Stimulated activated memory B cell treated with anti-CD40 and anti-IgM and Interleukin-4, amounts not matched to agents 10 μg/mL and 1 μg/mL and 100 μg/mL, for 72 hours (primary cell): ENCODE measurements at regions not wholly inside any gene's neighbourhood (a gene's known extent, or its start where the extent isn't known, plus 50 kb on each side); places are given as distances from the start of the nearest gene placed in this dataset.
"Not testable (repeated sequence)": the region's sequence is repeated elsewhere in the genome, so short reads cannot be mapped to it uniquely, and the experiment has no call there.

Experiments
- ATAC-seq: fragments of 150-1000 bp; cut with Tn5 transposase; 2 replicates; pipeline ENCODE4 v1.10.0; 2021
- H3K27ac Mint-ChIP-seq: one replicate; pipeline ENCODE4 v1.8.0; 2022; ENCODE audit warnings: mild to moderate bottlenecking, mixed read lengths
- H3K27me3 Mint-ChIP-seq: one replicate; pipeline ENCODE4 v1.8.0; 2022; ENCODE audit warnings: mixed read lengths
- H3K36me3 Mint-ChIP-seq: one replicate; pipeline ENCODE4 v1.8.0; 2022; ENCODE audit warnings: mixed read lengths
- H3K4me1 Mint-ChIP-seq: one replicate; pipeline ENCODE4 v1.8.0; 2022; ENCODE audit warnings: mixed read lengths
- H3K4me3 Mint-ChIP-seq: one replicate; pipeline ENCODE4 v1.8.0; 2022; ENCODE audit warnings: mild to moderate bottlenecking, moderate library complexity, mixed read lengths
- H3K9me3 Mint-ChIP-seq: one replicate; pipeline ENCODE4 v1.8.0; 2022; ENCODE audit warnings: mixed read lengths

DNA sequence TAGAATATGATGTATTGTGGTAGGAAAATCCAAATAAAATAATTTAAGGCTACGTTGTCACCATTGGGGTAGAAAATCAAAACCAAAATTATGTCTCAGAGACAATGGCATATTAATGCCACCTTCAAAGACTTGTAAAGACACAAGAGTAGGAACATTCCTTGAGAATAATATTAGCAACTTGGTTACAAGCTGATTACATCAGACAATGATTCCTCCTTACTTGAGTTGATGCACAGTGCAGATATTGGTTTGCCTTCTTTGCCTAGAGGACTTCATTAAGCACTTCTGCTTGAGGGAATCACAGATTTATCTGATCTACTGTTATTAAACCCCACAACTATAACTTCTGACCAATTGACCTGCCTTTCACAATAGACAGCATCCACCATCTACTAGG lies 500.2 kb downstream of the CDH9 start:
- no peaks in the 10 kb centered on the region for H3K27me3 Mint-ChIP-seq
- H3K4me1 Mint-ChIP-seq = no peaks in the 10 kb centered on the region
- no peak overlapping the region for H3K4me3 Mint-ChIP-seq
- H3K27ac Mint-ChIP-seq = no peak overlapping the region
- H3K36me3 Mint-ChIP-seq = no peaks in the 10 kb centered on the region
- ATAC-seq = no peak
- peaks cover 15% of the 10 kb centered on the region for H3K9me3 Mint-ChIP-seq

DNA sequence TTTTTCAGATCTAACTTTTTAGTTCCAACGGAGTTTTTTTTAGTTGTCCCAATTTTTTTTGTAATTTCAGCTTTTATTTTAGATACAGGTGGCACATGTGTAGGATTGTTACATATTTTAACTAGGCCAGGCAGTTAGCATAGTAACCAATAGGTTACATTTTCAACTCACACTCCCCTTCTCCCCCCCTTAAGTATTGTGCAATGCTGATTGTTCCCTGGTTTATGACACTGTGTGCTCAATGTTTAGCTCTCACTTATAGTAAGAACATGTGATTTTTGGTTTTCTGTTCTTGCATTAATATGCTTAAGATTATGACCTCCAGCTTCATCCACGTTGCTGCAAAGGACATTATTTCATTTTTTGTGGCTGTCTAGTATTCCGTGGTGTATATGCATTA lies 503.2 kb downstream of the CDH9 start:
- Mint-ChIP-seq H3K36me3 (no peaks in the 10 kb centered on the region), H3K27me3 (no peaks in the 10 kb centered on the region), H3K4me3 (no peak overlapping the region), H3K4me1 (no peaks in the 10 kb centered on the region), H3K27ac (no peak overlapping the region), H3K9me3 (peaks cover 8% of the 10 kb centered on the region)
- ATAC-seq = no peak

DNA sequence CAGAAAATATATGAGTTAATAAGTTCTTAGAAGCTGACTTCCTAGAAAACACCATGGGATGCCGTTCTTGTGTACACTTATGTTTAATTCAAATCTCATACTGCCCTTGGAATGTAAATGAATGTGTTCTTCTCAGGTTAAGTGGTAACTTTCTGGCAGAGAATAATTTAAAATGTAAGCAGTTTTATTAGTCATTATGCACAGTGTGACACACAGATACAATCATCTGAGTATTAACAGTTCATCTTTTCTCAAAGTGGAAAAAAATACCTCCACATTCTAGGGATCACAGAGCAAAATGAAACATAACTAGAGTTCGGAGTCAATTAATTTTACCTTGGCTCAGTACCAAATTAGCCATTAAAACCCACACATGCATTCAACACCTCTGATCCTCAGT lies 508.1 kb downstream of the CDH9 start:
- H3K36me3 Mint-ChIP-seq = no peaks in the 10 kb centered on the region
- no peak for ATAC-seq
- H3K9me3 Mint-ChIP-seq = peaks cover 3% of the 10 kb centered on the region
- no peaks in the 10 kb centered on the region for H3K4me1 Mint-ChIP-seq
- H3K4me3 Mint-ChIP-seq = no peak overlapping the region
- H3K27me3 Mint-ChIP-seq = no peaks in the 10 kb centered on the region
- no peak overlapping the region for H3K27ac Mint-ChIP-seq

DNA sequence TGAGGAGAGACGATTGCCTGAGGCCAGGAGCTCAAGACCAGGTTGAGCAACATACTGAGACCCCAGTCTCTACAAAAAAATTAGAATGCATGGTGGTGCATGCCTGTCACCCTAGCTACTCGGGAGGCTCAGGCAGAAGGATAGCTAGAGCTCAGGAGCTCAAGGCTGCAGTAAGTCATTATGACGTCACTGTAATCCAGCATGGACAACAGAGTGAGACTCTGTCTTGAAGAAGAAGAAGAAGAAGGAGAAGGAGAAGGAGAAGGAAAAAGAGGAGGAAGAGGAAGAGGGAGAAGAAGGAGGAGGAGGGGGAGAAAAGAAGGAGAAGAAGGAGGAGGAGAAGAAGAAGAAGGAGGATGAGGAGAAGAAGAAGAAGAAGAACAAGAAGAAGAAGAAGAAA lies 519.1 kb downstream of the CDH9 start:
- H3K4me3 Mint-ChIP-seq = no peak overlapping the region
- H3K36me3 Mint-ChIP-seq = no peaks in the 10 kb centered on the region
- no peaks in the 10 kb centered on the region for H3K4me1 Mint-ChIP-seq
- peaks cover 6% of the 10 kb centered on the region for H3K9me3 Mint-ChIP-seq
- ATAC-seq = no peak
- no peak overlapping the region for H3K27ac Mint-ChIP-seq
- H3K27me3 Mint-ChIP-seq = no peaks in the 10 kb centered on the region

DNA sequence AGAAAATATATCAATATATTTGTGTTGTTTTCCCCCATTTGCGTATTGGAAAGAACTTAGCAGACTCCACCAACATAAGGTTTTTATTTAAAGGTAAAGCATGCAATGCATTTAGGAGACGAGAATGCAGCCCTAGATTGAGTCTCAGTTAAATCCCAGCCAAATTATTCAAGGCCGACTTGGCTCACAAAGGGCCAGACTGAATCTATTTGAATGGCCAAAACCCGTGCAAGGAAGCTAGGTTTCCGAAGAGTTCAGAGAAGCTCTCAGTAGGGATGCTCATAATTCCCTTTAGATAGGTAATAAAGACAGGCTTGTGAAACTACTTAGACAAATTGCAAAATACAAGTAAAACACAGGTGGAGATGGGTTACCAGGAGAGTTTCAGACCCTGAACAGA lies 520.3 kb downstream of the CDH9 start:
- ATAC-seq = no peak
- Mint-ChIP-seq H3K27ac (no peak overlapping the region), H3K9me3 (peaks cover 9% of the 10 kb centered on the region), H3K36me3 (no peaks in the 10 kb centered on the region), H3K27me3 (no peaks in the 10 kb centered on the region), H3K4me1 (no peaks in the 10 kb centered on the region), H3K4me3 (no peak overlapping the region)

DNA sequence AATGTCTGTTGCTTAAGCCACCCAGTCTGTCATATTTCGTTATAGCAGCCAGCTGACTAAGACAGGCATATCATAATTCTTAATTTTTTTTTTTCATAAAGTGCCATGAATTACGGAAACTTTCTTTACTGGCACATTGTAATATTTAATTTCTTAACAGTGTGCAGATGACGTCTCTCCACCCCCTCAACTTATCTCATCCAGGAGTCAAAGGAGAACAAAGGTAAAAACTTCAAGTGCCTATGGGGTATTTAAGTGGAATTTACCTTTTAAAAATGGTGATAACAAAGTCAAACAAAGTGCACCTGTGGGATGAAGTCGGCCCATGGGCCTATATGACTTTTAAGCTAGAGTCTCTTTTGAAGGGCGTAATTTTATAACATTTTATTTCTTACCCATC lies 539.4 kb downstream of the CDH9 start:
- Mint-ChIP-seq H3K4me1 (no peaks in the 10 kb centered on the region), H3K36me3 (no peaks in the 10 kb centered on the region), H3K9me3 (peaks cover 9% of the 10 kb centered on the region), H3K4me3 (no peak overlapping the region), H3K27ac (no peak overlapping the region), H3K27me3 (no peaks in the 10 kb centered on the region)
- ATAC-seq = no peak

DNA sequence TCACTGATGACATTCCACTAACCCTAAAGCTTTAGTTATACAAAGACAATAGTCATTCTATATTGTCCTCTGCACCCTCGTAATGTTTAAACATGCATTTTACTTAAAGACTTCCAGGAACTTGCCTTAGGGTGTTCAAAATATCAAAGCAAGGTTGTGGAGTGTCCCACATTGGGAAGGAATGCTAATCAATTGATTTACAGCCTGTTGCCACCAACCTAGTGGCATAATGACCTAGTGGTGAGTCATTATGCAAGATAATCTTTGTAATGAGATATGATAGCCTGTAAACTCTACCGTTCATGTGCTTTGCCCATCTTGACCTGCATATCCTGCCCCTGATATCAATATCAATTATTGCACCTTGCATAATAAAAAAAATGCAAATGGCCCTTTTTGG lies 542.9 kb downstream of the CDH9 start:
- no peak for ATAC-seq
- no peak overlapping the region for H3K4me3 Mint-ChIP-seq
- H3K27me3 Mint-ChIP-seq = no peaks in the 10 kb centered on the region
- H3K9me3 Mint-ChIP-seq = peaks cover 6% of the 10 kb centered on the region
- no peaks in the 10 kb centered on the region for H3K36me3 Mint-ChIP-seq
- H3K27ac Mint-ChIP-seq = no peak overlapping the region
- no peaks in the 10 kb centered on the region for H3K4me1 Mint-ChIP-seq

DNA sequence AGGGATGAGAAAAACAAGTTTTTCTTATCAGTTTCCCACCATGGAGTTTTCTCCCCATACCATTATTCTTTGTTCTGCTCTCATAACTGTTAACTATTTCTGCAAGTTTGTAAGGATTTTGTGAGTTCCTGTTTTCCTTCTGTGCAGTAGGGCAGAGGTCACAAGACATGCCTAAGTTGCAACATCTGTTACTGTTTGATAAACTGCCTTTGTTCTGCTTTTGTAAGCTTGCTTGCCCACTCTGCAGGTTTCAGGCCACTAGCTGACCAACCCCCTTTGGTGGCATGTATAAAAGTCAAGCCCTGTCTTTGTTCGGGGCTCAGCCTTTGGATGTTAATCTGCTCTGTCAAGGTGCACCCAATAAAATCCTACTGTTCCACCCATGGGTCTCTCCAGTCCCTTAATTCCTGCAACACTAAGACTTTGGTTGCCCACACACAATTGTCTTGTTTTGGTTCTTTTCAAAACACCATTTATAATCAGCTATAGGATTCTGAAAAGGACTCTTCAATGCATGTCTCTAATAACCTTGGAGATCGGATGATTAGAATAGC lies 545.4 kb downstream of the CDH9 start:
- no peak for ATAC-seq
- peaks cover 9% of the 10 kb centered on the region for H3K9me3 Mint-ChIP-seq
- H3K4me1 Mint-ChIP-seq = no peaks in the 10 kb centered on the region
- no peak overlapping the region for H3K4me3 Mint-ChIP-seq
- no peak overlapping the region for H3K27ac Mint-ChIP-seq
- no peaks in the 10 kb centered on the region for H3K36me3 Mint-ChIP-seq
- no peaks in the 10 kb centered on the region for H3K27me3 Mint-ChIP-seq

DNA sequence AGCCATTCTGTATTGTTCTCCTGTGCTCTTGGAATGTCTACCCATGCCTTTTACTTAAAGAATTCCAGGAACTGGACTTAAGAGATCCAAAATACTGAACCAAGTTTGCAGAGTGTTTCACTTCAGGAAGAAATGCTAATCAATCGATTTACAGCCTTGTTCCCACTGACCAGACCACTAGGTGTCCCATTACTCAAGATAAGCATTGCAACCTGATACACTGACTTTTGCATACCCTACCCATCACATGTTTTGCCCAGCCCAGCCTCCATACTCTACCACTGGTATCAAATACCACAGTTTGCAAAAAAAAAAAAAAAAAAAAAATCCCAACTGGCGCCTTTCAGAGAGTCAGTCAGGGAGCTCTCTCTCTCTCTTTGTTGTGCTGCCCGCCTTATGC lies 550.8 kb downstream of the CDH9 start:
- Mint-ChIP-seq H3K36me3 (no peaks in the 10 kb centered on the region), H3K4me3 (no peak overlapping the region), H3K27me3 (no peaks in the 10 kb centered on the region), H3K4me1 (no peaks in the 10 kb centered on the region), H3K9me3 (peaks cover 3% of the 10 kb centered on the region), H3K27ac (no peak overlapping the region)
- ATAC-seq = no peak

DNA sequence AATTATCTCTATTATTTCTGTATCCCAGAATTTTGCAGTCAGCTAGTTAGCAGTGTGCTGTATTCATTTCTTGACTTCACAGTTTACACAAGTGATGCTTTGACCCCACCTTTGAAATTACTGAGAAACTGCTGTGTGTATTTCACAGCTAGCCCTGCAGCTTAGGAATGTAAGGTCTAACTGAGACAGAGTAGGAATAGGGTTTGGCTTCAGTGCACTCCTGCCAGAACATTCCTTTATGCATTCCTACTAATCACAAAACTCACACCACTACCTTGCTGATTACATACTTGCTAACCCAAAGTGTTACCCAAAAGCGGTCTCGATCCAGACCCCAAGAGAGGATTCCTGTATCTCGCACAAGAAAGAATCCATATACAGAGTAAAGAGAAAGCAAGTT lies 551.8 kb downstream of the CDH9 start:
- no peaks in the 10 kb centered on the region for H3K27me3 Mint-ChIP-seq
- ATAC-seq = no peak
- no peak overlapping the region for H3K4me3 Mint-ChIP-seq
- no peaks in the 10 kb centered on the region for H3K4me1 Mint-ChIP-seq
- peaks cover 3% of the 10 kb centered on the region for H3K9me3 Mint-ChIP-seq
- H3K36me3 Mint-ChIP-seq = no peaks in the 10 kb centered on the region
- H3K27ac Mint-ChIP-seq = no peak overlapping the region

DNA sequence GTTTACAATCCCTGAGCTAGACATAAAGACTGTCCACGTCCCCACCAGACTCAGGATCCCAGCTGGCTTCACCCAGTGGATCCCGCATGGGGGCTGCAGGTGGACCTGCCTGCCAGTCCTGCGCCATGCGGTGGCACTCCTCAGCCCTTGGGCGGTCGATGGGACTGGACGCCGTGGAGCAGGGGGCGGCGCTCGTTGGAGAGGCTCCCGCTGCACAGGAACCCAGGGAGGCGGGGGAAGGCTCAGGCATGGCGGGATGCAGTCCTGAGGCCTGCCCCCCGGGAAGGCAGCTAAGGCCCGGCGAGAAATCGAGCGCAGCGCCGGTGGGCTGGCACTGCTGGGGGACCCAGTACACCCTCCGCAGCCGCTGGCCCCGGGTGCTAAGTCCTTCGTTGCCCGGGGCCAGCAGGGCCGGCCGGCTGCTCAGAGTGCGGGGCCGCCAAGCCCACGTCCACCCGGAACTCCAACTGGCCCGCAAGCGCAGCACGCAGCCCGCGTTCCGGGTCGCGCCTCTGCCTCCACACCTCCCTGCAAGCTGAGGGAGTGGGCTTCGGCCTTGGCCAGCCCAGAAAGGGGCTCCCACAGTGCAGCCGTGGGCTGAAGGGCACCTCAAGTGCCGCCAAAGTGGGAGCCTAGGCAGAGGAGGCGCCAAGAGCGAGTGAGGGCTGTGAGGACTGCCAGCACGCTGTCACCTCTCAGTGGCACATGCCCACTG lies 553.1 kb downstream of the CDH9 start:
- H3K36me3 Mint-ChIP-seq, H3K27me3 Mint-ChIP-seq, ATAC-seq, H3K4me3 Mint-ChIP-seq, H3K4me1 Mint-ChIP-seq, H3K9me3 Mint-ChIP-seq, H3K27ac Mint-ChIP-seq: not testable (repeated sequence)

DNA sequence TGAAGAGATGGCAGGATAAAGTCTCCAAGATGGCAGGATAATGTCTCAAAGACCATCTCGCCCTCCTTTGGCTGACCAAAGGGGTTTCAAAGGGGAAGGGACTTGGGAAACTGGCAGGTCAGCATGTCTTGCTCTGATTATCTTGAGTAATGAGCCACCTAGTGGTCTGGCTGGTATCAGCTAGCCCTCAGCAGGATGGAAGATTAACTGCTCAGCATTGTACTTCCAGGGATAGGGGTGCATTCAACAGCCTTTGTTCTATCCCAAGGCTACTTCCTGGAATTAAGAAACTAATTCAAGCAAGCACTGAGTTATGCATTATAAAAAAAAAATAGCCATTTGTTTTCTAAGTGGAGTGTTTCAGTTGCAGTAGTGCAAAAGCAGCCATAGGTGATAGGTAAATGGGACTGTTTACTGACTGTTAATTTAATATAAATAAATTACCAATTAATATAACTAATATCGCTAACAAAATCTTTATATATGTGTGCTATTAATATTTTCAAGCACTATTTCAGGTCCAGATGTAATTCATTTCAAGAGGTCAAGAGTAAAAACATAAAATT lies 555.5 kb downstream of the CDH9 start:
- H3K9me3 Mint-ChIP-seq = no peaks in the 10 kb centered on the region
- no peaks in the 10 kb centered on the region for H3K36me3 Mint-ChIP-seq
- no peak overlapping the region for H3K27ac Mint-ChIP-seq
- H3K4me3 Mint-ChIP-seq = no peak overlapping the region
- no peaks in the 10 kb centered on the region for H3K27me3 Mint-ChIP-seq
- no peaks in the 10 kb centered on the region for H3K4me1 Mint-ChIP-seq
- ATAC-seq = no peak

DNA sequence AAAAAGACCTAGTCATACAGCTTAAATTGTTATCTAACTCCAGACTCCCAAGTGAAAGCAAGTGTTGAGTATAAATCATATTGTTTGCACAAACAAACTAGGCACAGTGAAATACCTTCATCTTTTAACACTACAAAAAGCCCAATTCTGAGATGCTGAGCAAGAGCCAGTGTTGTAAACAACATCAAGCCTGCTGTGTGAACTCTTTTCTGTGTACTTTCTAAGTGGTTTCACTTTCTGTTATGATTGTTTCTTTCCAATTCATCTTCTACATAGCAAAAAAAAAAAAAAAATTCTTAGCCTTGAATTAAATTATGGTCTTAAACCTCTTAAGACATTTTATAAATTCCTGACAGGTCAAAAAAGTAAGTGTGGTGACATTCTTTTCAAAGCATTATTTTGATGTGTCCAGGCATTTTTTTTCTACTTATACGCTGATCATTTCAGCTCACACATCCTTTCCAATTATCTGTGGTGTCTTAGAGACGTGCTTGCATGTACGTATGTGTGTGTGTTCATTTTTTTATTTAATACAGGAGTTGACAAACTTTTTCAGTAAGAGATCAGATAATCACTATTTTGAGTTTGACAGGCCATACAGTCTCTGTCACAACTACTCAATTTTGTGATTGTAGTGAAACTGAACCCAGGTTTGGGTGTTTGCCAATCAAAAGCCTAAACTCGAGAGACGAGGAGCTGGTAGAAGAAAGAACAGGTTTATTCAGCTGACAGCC lies 556.1 kb downstream of the CDH9 start:
- no peaks in the 10 kb centered on the region for H3K27me3 Mint-ChIP-seq
- no peak overlapping the region for H3K4me3 Mint-ChIP-seq
- no peaks in the 10 kb centered on the region for H3K9me3 Mint-ChIP-seq
- no peak for ATAC-seq
- no peaks in the 10 kb centered on the region for H3K4me1 Mint-ChIP-seq
- H3K36me3 Mint-ChIP-seq = no peaks in the 10 kb centered on the region
- H3K27ac Mint-ChIP-seq = no peak overlapping the region

DNA sequence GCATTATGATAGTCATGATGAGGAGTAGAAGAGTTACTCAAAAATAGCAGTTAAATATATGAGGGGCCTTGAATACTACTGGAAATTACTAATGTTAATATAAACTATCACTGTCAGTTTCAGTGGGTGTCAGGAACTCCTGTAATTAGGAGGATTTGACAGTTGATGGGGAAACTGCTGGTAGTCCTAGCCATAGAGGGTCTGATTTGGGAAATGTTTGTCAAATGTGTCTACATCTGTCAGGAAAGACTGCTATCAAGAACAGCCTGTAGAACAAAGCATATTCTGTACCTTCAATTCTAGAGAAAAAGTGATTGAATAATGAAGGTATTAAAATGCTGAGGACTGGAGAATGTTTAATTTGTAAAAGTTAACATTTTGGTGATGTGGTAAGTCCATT lies 567.9 kb downstream of the CDH9 start:
- H3K4me3 Mint-ChIP-seq = no peak overlapping the region
- ATAC-seq = no peak
- no peak overlapping the region for H3K27ac Mint-ChIP-seq
- no peaks in the 10 kb centered on the region for H3K36me3 Mint-ChIP-seq
- H3K9me3 Mint-ChIP-seq = peaks cover 4% of the 10 kb centered on the region
- H3K27me3 Mint-ChIP-seq = no peaks in the 10 kb centered on the region
- H3K4me1 Mint-ChIP-seq = no peaks in the 10 kb centered on the region

DNA sequence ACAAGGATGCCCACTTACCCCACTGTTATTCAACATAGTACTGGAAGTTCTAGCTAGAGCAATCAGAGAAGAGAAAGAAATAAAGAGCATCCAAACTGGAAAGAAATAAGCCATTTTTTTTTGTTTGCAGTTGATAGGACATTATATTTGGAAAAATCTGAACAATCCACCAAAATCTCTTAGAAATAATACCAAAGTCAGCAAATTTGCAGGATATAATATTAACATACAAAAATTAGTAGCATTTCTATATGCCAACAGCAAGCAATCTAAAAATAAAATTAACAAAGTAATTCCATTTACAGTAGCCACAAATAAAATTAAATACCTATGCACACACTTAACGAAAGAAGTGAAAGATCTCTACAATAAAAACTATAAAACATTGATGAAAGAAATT lies 599.3 kb downstream of the CDH9 start:
- ATAC-seq = no peak
- Mint-ChIP-seq H3K4me3 (no peak overlapping the region), H3K27ac (no peak overlapping the region), H3K9me3 (peaks cover 3% of the 10 kb centered on the region), H3K36me3 (no peaks in the 10 kb centered on the region), H3K27me3 (no peaks in the 10 kb centered on the region), H3K4me1 (no peaks in the 10 kb centered on the region)

DNA sequence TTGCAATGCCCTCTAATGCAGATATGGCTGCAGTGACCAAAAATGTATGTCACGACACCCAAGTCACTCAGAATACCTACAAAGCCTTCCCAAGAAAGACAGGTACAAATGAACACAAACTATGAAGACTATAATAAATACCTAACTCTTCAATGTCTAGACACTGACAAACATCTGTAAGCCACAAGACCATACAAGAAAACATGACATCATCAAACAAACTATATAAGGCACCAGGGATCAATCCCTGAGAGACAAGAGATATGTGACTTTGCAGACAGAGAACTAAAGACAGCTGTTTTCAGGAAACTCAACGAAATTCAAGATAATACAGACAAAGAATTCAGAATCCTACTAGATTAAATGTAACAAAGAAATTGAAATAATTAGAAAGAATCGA lies 603.7 kb downstream of the CDH9 start:
- no peak overlapping the region for H3K4me3 Mint-ChIP-seq

More for the DNA sequence above, 603.7 kb downstream of the CDH9 start:
- no peak overlapping the region for H3K27ac Mint-ChIP-seq
- no peaks in the 10 kb centered on the region for H3K9me3 Mint-ChIP-seq
- H3K27me3 Mint-ChIP-seq = no peaks in the 10 kb centered on the region
- no peak for ATAC-seq
- H3K36me3 Mint-ChIP-seq = no peaks in the 10 kb centered on the region
- H3K4me1 Mint-ChIP-seq = no peaks in the 10 kb centered on the region
